NCI-H2107 treated with DMSO at 0.1 percent for 48 hours (cell line): ENCODE measurements at regions not wholly inside any gene's neighbourhood (a gene's known extent, or its start where the extent isn't known, plus 50 kb on each side); places are given as distances from the start of the nearest gene placed in this dataset.

Experiments
- DNase-seq: peaks from one replicate; lab custom pipeline; 2025; ENCODE audit not compliant: unreplicated experiment; lab: John Stamatoyannopoulos, UW

GRCh38 chrX:93598076-93598475 lies 75.3 kb downstream of the NAP1L3 start:
- DNase-seq: no peak

DNA sequence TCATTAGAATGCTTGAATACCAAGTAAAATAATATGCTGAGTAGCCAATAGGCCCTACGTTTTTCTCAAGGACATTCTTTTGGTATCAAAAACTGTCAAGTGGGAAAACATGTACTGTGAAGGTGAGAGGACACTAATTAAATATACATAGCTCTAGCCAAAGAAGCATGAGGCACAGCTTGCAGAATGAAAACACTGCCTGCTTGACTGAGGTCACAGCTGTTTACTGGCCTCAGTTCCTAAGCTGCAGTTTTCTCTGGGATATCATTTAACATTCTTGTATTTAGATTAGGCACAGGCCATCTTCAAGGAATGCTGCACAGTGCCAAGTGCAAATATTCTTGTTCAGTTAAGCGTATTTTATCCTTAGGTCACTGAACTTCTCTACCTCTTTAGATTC lies 78.6 kb downstream of the NAP1L3 start:
- no peak for DNase-seq

DNA sequence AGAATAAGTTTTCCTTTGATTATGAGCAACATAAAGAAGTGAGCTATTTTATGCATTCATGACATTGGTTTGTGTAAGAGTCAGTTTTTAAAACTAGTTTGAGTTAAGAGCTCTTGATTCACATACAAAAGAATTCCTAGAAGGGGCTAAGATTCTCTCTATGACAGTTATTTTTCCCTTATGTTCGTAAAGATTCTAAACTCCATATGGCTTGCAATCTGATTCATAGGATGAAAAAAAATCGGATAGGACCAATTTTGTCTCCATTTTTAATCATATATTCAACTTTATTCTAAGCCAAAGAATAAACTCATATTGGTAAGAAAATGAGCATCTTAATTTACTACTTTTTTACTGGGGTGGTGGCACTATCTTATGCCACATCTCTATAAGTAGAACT lies 79.4 kb downstream of the NAP1L3 start:
- no peak for DNase-seq

DNA sequence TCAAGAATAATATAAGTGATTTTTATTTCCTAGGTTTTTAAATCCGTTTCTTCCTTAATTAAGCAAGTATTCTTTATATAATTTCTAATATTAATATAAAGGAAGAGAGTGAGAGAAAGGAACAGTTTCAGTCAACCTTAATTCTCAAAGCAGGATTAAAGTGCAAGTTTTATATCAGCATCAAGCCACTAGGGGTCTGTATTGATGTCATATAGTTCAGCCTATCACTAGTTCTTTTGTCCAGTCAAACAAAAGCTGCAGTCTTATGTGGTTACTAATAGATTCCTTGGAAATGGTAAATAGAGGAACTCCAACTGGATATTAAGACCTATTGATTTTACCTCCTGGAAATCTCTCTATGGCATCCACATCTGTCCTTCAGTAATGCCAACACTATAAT lies 82.0 kb downstream of the NAP1L3 start:
- DNase-seq: no peak

GRCh38 chrX:93585661-93586060 lies 87.7 kb downstream of the NAP1L3 start:
- DNase-seq: no peak

DNA sequence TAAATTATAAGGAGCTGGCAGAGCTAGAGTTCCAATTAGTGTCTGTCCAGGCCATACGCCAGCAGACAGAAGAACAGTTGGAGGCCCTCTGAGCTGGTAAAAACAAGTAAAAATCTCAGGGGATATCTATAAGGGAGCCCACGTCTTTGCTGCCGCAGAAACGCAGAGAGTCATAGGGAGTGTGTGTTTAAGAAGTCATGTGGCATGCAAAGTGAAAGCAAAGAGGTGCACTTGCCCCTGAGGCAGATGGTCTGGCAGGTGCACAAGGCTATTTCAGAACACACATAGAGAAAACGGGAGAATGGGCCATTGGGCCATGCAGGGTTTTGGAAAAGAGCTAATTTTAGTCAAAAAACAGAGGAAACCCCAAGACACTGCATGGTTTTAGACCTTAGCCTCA lies 92.7 kb downstream of the NAP1L3 start:
- peak; percentile 7 for DNase-seq

- DNase-seq: peak; percentile 10
Measured at GRCh38 chrX:93538575-93538974, 134.8 kb downstream of the NAP1L3 start.

GRCh38 chrX:93528917-93529316 lies 144.5 kb downstream of the NAP1L3 start:
- no peak for DNase-seq
